ENCODE measurements at regions not wholly inside any gene's neighbourhood (a gene's known extent, or its start where the extent isn't known, plus 50 kb on each side); places are given as distances from the start of the nearest gene placed in this dataset.

DNA sequence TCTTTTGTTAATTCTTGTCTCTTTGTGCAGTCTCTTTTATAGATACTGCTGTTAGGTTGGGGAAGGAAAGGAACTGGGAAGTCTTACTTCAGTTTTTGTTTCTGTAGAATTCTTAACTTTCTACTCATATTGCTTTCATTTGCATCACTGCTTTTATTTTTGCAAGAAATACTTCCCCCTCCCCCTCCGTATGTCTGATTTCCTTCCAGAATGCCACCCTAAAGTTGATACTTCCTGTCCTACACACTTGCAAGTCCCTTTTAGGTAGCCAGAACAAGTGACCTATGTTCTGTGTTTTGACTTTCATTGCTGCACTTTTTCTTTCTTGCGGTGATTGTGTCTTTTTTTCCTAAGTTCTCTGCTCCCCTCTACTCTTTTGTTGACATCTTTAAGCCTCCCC lies 477.4 kb downstream of the RSL24D1 start:
- Mint-ChIP-seq H3K27ac (no peak overlapping the region), H3K4me1 (peaks cover 0 to 6% of the 10 kb centered on the region in 2 donors), H3K9me3 (peaks cover under 1 to 10% (median 9%) of the 10 kb centered on the region in 6 donors), H3K27me3 (ENCODE audit: low read depth in 3 of 3) (peaks cover 0 to 2% (median 0%) of the 10 kb centered on the region in 3 donors), H3K4me3 (no peak overlapping the region), H3K36me3 (no peaks in the 10 kb centered on the region)
- no peak for DNase-seq

DNA sequence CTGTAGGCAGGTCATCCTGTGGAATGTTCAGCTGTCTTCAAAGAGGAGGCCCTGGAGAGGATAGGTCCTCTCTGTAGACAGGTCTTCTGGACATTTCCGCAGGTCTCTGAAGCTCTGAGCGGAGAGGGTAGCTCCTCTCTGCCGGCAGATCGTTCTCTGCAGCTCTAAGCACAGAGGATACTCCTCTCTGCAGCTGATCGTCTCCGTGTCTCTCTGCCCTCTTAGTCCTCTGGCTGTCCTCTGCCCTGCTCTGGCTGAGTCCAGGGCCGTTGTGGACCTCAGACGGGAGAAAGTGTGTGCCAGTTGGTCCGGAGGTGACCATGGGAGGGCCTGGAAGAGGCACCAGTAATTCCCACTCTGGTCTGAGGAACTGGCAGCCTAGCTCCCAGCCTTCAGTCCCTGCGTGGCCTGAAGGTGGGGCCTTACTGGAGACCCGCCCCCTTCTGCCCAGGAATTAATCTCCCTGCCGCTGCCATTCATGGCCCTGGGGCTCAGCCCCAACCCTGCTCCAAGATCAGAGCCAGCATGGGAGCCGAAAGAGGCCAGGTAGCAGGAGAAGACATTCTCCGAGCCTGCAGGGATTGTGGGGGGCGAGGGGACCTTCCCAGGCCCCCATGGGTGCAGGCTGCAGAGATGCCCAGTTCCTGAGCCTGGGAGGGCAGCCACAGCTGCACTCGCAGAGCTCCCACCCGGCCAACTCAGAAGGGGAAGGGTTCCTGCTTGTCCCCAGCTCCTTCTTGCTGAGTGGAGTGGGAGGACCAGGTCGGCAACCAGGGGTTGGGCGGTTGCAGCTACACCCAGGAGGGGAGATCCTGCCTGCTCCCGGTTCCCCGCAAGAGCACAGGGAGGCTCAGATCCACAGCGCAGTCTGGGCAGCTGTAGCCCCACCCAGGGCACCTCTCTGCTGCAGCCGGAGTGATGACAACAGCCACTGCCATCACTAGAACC lies 488.7 kb downstream of the RSL24D1 start:
- DNase-seq = no peak
- Mint-ChIP-seq H3K27me3 (ENCODE audit: low read depth in 3 of 3) (no peaks in the 10 kb centered on the region), H3K4me1 (no peaks in the 10 kb centered on the region), H3K9me3 (no peaks in the 10 kb centered on the region), H3K4me3 (no peak overlapping the region), H3K36me3 (no peaks in the 10 kb centered on the region), H3K27ac (no peak overlapping the region)

DNA sequence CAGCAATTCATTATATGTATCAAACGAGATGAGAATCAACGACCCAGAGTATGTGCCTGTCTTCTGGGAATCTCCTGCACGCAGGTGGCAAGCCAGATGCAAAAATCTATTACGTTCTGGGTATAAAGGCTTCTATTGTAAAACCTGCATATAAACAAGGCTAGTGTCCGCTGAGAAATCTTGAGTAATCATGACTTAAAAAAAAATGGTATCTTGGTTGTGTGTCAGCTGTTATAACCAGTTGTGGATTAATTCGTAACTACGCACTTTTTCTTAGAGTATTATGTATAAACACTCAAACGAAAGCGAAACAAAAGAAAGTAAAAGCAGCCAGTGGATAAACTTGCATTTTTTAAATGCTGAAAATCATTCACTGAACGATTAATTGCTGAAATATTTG lies 509.1 kb downstream of the RSL24D1 start:
- no peak overlapping the region for H3K27ac Mint-ChIP-seq
- peaks cover 0 to 6% (median under 1%) of the 10 kb centered on the region in 6 donors for H3K9me3 Mint-ChIP-seq
- peaks cover 0 to 2% (median 0%) of the 10 kb centered on the region in 3 donors for H3K27me3 Mint-ChIP-seq (ENCODE audit: low read depth in 3 of 3)
- DNase-seq = no peak
- no peak overlapping the region for H3K4me3 Mint-ChIP-seq
- H3K36me3 Mint-ChIP-seq = no peaks in the 10 kb centered on the region
- no peaks in the 10 kb centered on the region for H3K4me1 Mint-ChIP-seq

Measured in immature natural killer cell (primary cell).